ENCODE measurements at regions not wholly inside any gene's neighbourhood (a gene's known extent, or its start where the extent isn't known, plus 50 kb on each side); places are given as distances from the start of the nearest gene placed in this dataset.
A peak's percentile ranks its signal among the peaks of the same experiment; 100 is the strongest.

- H3K27me3 ChIP-seq, result no peaks in the 10 kb centered on the region
- intact Hi-C loops (cut with DNase I), result no loop called here
- no peak overlapping the region for H3K27ac ChIP-seq
- no peaks in the 10 kb centered on the region for H3K9me3 ChIP-seq
- H3K4me3 ChIP-seq, result no peak overlapping the region
- H3K36me3 ChIP-seq, result no peaks in the 10 kb centered on the region
- DNase-seq (no peak), ATAC-seq (peak; percentile 46)
- no peak for TF ChIP-seq CTCF (IDR thresholded peaks at IDR 0.05)
- H3K4me1 ChIP-seq, result no peaks in the 10 kb centered on the region
These were observed 132.6 kb downstream of the SHANK2 start for GRCh38 chr11:71119656-71120269.

- Histone ChIP-seq H3K36me3 (no peaks in the 10 kb centered on the region), H3K4me3 (no peak overlapping the region), H3K9me3 (no peaks in the 10 kb centered on the region), H3K27ac (no peak overlapping the region), H3K27me3 (no peaks in the 10 kb centered on the region), H3K4me1 (no peaks in the 10 kb centered on the region)
- intact Hi-C loops (cut with DNase I), result no loop called here
- no peak for TF ChIP-seq CTCF (IDR thresholded peaks at IDR 0.05)
- peak in 1 of 4 donors; percentile 53 for DNase-seq
- ATAC-seq, result no peak
These were observed 133.6 kb downstream of the SHANK2 start for GRCh38 chr11:71118671-71119250.

GRCh38 chr11:71117311-71117710 lies 135.1 kb downstream of the SHANK2 start:
- Histone ChIP-seq H3K9me3 (no peaks in the 10 kb centered on the region), H3K4me1 (no peaks in the 10 kb centered on the region), H3K27me3 (peaks cover 0 to 7% of the 10 kb centered on the region in 2 donors), H3K36me3 (no peaks in the 10 kb centered on the region), H3K27ac (no peak overlapping the region), H3K4me3 (no peak overlapping the region)
- intact Hi-C loops (cut with DNase I), result no loop called here
- no peak for TF ChIP-seq CTCF (IDR thresholded peaks at IDR 0.05)
- DNase-seq, result no peak
- no peak for ATAC-seq

DNA sequence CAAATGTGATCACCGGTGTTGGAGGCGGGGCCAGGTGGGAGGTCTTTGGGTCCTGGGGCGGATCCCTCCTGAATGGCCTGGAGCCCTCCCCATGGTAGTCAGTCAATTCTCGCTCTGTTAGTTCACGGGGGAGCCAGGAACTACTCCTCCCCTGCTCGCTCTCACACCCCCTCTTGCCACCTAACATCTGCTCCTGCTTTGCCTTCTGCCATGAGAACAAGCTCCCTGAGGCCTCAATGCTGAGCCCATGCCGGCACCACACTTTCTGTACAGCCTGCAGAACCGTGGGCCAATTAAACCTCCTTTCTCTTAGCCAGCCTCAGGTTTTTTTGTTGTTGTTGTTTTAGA lies 135.7 kb downstream of the SHANK2 start:
- Histone ChIP-seq H3K4me1 (no peaks in the 10 kb centered on the region), H3K36me3 (no peaks in the 10 kb centered on the region), H3K27ac (no peak overlapping the region), H3K4me3 (no peak overlapping the region), H3K27me3 (peaks cover 0 to 12% of the 10 kb centered on the region in 2 donors), H3K9me3 (no peaks in the 10 kb centered on the region)
- intact Hi-C loops (cut with DNase I), result no loop called here
- DNase-seq (peak in 1 of 4 donors; percentile 34), ATAC-seq (no peak)
- TF ChIP-seq CTCF (IDR thresholded peaks at IDR 0.05), result no peak

DNA sequence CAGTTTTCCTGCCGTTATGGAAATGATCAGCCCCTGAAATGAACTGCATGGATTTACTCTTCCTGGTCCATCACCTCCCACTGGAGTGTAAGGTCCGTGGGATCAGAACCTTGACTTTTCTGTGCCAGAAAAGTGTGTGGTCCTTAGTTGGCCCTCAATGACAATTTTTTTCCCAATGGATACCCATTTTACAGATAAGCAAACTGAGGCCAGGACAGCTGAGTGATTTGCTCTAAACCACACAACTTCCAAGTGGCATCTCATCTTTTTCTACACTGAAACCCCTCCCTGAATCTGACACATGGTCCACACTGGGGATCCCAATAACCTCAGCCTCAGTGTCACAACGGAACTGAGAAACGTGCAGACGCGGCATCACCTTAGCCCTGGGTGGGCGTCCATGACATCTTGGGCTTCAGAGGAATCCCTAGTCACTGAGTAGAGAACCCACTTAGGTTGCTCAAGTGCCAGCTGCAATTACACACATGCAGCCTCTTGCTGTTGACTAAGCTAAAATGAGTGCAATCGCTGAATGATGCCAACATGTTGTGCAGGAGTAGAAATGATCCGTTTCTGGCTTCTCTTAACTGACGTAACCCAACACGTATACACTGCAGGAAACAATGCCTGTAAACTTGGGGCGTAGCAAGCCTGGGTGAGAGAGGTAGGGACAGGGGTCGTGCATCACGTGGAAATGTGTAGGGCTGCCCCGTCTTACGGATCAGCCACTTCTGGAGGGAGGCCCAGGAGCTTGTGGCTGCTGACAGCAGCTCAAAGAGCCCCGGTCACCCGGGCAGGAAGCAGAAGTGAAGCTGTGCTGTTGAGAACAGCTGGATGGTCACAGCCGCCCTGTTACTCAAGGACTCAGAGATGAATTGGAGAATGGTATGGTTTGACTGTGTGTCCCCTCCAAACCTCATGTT lies 136.3 kb downstream of the SHANK2 start:
- DNase-seq, result peak in 3 of 4 donors; percentile 29 to 63 (median 36)
- no peak for ATAC-seq
- no peaks in the 10 kb centered on the region for H3K36me3 ChIP-seq
- no peaks in the 10 kb centered on the region for H3K4me1 ChIP-seq
- no peak for TF ChIP-seq CTCF (IDR thresholded peaks at IDR 0.05)
- H3K27me3 ChIP-seq, result peaks cover 0 to 12% of the 10 kb centered on the region in 2 donors
- intact Hi-C loops (cut with DNase I), result no loop called here
- H3K9me3 ChIP-seq, result no peaks in the 10 kb centered on the region
- no peak overlapping the region for H3K4me3 ChIP-seq
- no peak overlapping the region for H3K27ac ChIP-seq
